ENCODE measurements at regions not wholly inside any gene's neighbourhood (a gene's known extent, or its start where the extent isn't known, plus 50 kb on each side); places are given as distances from the start of the nearest gene placed in this dataset.

- intact Hi-C loops (cut with micrococcal nuclease): no loop called here
- H3K79me2 ChIP-seq (ENCODE audit: control insufficient read depth, insufficient read depth, low read length): no peaks in the 10 kb centered on the region
- BruUV-seq (replicated peaks): no TSS peak
Observed at GRCh38 chr12:59977779-59978178, 381.9 kb downstream of the SLC16A7 start.

GRCh38 chr12:59980476-59980875 lies 384.6 kb downstream of the SLC16A7 start:
- no peak overlapping the region for H3K9ac ChIP-seq (ENCODE audit: insufficient read depth in 1 of 2, low read depth in 2 of 2, low read length in 2 of 2)
- H3K4me1 ChIP-seq (replicated peaks in 1 of 2; ENCODE audit: control insufficient read depth in 2 of 2, insufficient read depth in 2 of 2, low read length in 2 of 2): no peaks in the 10 kb centered on the region
- intact Hi-C loops (cut with micrococcal nuclease): no loop called here
- H2AFZ ChIP-seq (ENCODE audit: low read depth, low read length): no peak overlapping the region
- ATAC-seq: no peak
- TF ChIP-seq DMBX1 (CRISPR knock-in tag; IDR thresholded peaks at IDR 0.05; ENCODE audit: borderline replicate concordance) (no peak), TCF3 (CRISPR knock-in tag; IDR thresholded peaks at IDR 0.05) (no peak), ZFP1 (CRISPR knock-in tag; IDR thresholded peaks at IDR 0.05) (no peak)
- FAIRE-seq: no peak
- H3K36me3 ChIP-seq (ENCODE audit: control insufficient read depth, insufficient read depth, low read length): no peaks in the 10 kb centered on the region
- H3K9me3 ChIP-seq (replicated peaks; ENCODE audit: control insufficient read depth, insufficient read depth, low read depth, low read length): no peaks in the 10 kb centered on the region
- H3K4me3 ChIP-seq: no peak overlapping the region
- DNase-seq (ENCODE audit: extremely low read depth in 1 of 4, low spot score in 3 of 4): no peak
- H3K27me3 ChIP-seq (ENCODE audit: control insufficient read depth in 2 of 2, insufficient read depth in 2 of 2, low read length in 2 of 2): no peaks in the 10 kb centered on the region
- BruUV-seq (replicated peaks): no TSS peak
- WGBS (ENCODE audit: insufficient coverage, low coverage, missing lambda C conversion rate): 0% methylated on average over 1 of the region's 1 CpG
- CTCF ChIA-PET (ENCODE audit: low intra/inter-chr PET ratio): no interaction called here
- POLR2A ChIA-PET: no interaction called here
- no peaks in the 10 kb centered on the region for H3K79me2 ChIP-seq (ENCODE audit: control insufficient read depth, insufficient read depth, low read length)
- no peak overlapping the region for H3K4me2 ChIP-seq (ENCODE audit: insufficient read depth, low read length)
- no peaks in the 10 kb centered on the region for H3K9me1 ChIP-seq (ENCODE audit: control insufficient read depth, insufficient read depth, low read length)
- H4K20me1 ChIP-seq (replicated peaks; ENCODE audit: control insufficient read depth, insufficient read depth, low read length): no peaks in the 10 kb centered on the region
- in situ Hi-C loops (cut with MboI): no loop called here
- H3K27ac ChIP-seq (ENCODE audit: extremely low read depth, low read depth, low read length): no peak overlapping the region

More at GRCh38 chr12:59977779-59978178, 381.9 kb downstream of the SLC16A7 start:
- FAIRE-seq (no peak), DNase-seq (ENCODE audit: extremely low read depth in 1 of 4, low spot score in 3 of 4) (no peak), ATAC-seq (no peak)
- H3K9me3 ChIP-seq (replicated peaks; ENCODE audit: control insufficient read depth, insufficient read depth, low read depth, low read length): no peaks in the 10 kb centered on the region; the same call in 1 of the 2 replicates
- in situ Hi-C loops (cut with MboI): no loop called here
- no peaks in the 10 kb centered on the region for H3K9me1 ChIP-seq (ENCODE audit: control insufficient read depth, insufficient read depth, low read length)
- 0% methylated on average over 4 of the region's 4 CpGs for WGBS (ENCODE audit: insufficient coverage, low coverage, missing lambda C conversion rate)
- CTCF ChIA-PET (ENCODE audit: low intra/inter-chr PET ratio): no interaction called here
- H3K4me3 ChIP-seq: no peak overlapping the region
- no peaks in the 10 kb centered on the region for H4K20me1 ChIP-seq (replicated peaks; ENCODE audit: control insufficient read depth, insufficient read depth, low read length)
- no peaks in the 10 kb centered on the region for H3K4me1 ChIP-seq (replicated peaks in 1 of 2; ENCODE audit: control insufficient read depth in 2 of 2, insufficient read depth in 2 of 2, low read length in 2 of 2)
- H3K4me2 ChIP-seq (ENCODE audit: insufficient read depth, low read length): no peak overlapping the region
- no peak overlapping the region for H3K9ac ChIP-seq (ENCODE audit: insufficient read depth in 1 of 2, low read depth in 2 of 2, low read length in 2 of 2)
- H3K27me3 ChIP-seq (ENCODE audit: control insufficient read depth in 2 of 2, insufficient read depth in 2 of 2, low read length in 2 of 2): no peaks in the 10 kb centered on the region
- no peak overlapping the region for H3K27ac ChIP-seq (ENCODE audit: extremely low read depth, low read depth, low read length)
- POLR2A ChIA-PET: no interaction called here
- H3K36me3 ChIP-seq (ENCODE audit: control insufficient read depth, insufficient read depth, low read length): no peaks in the 10 kb centered on the region
- TF ChIP-seq GTF2E2 (tag; IDR thresholded peaks at IDR 0.05): no peak
- no peak for TF ChIP-seq GABPB1 (CRISPR knock-in tag; IDR thresholded peaks at IDR 0.05)
- TF ChIP-seq GATAD2A (IDR thresholded peaks at IDR 0.05): no peak
- no peak for TF ChIP-seq TAL1 (IDR thresholded peaks at IDR 0.05)
- TF ChIP-seq MECOM (CRISPR knock-in tag; IDR thresholded peaks at IDR 0.05): no peak
- no peak for TF ChIP-seq SREBF1 (IDR thresholded peaks at IDR 0.05; ENCODE audit: borderline replicate concordance, low read depth, low read length)
- no peak for TF ChIP-seq ZNF444 (CRISPR knock-in tag; IDR thresholded peaks at IDR 0.05)
- H2AFZ ChIP-seq (ENCODE audit: low read depth, low read length): no peak overlapping the region

All from K562 (cell line).